Choroid plexus epithelial cell (primary cell): ENCODE measurements at regions not wholly inside any gene's neighbourhood (a gene's known extent, or its start where the extent isn't known, plus 50 kb on each side); places are given as distances from the start of the nearest gene placed in this dataset.

Experiments
- DNase-seq: peaks from one replicate; pipeline ENCODE4 v3.0.0-alpha.2; 2010; ENCODE audit warnings: low read depth
- H3K4me3 ChIP-seq: 2 replicates; pipeline ENCODE4 v1.5.1; 2011; ENCODE audit warnings: low read depth, mild to moderate bottlenecking, control low read depth, low read length, moderate library complexity
- TF ChIP-seq, protein P1 (sequence below): conservative IDR thresholded peaks from 2 replicates; pipeline ENCODE4 v1.5.1; 2011; ENCODE audit warnings: low read depth, mild to moderate bottlenecking, control low read depth, inconsistent platforms, low read length, moderate library complexity

DNA sequence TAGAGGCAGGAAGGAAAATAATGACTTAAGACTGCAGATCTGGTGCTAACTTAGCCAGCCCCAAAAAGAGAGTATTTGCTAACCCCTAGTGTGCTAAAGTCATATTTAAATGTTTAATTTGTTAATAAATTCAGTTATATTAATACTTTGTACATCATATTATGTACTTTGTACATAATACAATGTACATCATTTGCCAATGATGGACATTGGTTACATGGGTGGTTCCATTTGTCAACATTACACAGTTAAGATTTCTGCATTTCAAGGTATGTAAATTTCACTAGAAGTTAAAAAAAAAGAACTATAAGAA, 63.9 kb upstream of the PIM1 start:
- TF ChIP-seq, protein P1, sequence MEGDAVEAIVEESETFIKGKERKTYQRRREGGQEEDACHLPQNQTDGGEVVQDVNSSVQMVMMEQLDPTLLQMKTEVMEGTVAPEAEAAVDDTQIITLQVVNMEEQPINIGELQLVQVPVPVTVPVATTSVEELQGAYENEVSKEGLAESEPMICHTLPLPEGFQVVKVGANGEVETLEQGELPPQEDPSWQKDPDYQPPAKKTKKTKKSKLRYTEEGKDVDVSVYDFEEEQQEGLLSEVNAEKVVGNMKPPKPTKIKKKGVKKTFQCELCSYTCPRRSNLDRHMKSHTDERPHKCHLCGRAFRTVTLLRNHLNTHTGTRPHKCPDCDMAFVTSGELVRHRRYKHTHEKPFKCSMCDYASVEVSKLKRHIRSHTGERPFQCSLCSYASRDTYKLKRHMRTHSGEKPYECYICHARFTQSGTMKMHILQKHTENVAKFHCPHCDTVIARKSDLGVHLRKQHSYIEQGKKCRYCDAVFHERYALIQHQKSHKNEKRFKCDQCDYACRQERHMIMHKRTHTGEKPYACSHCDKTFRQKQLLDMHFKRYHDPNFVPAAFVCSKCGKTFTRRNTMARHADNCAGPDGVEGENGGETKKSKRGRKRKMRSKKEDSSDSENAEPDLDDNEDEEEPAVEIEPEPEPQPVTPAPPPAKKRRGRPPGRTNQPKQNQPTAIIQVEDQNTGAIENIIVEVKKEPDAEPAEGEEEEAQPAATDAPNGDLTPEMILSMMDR, result no peak
- H3K4me3 ChIP-seq, result no peak overlapping the region
- no peak for DNase-seq

DNA sequence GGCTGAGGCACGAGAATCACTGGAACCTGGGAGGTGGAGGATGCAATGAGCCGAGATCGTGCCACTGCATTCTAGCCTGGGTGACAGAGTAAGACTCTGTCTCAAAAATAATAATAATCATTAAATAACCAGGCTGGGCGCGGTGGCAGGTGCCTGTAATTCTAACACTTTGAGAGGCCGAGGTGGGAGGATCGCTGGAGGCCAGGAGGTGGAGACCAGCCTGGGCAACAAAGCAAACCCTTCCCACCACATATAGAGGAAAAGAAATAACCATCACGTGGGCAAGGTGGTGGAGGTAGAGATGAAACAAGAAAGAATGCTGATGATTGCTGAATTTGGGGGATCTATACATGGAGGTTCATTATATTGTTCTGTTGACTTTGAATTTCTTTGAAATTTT, 63.4 kb upstream of the PIM1 start:
- TF ChIP-seq, protein P1, result no peak
- DNase-seq, result no peak
- H3K4me3 ChIP-seq, result no peak overlapping the region

DNA sequence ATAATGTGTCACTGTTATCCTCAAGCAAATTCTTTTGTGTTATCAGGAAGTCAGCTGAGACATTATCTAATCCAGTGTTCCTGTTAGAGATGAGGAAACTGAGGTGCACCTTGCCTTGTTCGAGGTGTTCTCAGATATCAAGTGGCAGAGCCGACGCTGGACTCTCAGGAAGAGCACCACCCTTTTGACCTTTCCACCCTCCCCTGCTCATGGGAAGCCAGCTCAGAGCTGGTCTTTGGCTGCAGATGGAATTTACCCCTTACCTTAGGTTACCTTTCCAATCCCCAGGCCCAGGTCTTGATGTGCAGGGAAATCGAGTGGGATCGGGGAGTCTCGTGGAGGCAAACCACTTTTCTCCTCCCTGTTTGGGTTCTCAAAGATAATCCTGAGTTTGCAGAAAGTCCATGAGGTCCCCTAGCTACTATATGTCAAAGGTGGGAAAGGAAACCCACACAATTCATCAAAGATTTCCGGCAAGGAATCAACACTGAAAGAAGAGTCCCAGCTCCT, 62.9 kb upstream of the PIM1 start:
- TF ChIP-seq, protein P1, result no peak
- no peak overlapping the region for H3K4me3 ChIP-seq
- DNase-seq, result no peak

DNA sequence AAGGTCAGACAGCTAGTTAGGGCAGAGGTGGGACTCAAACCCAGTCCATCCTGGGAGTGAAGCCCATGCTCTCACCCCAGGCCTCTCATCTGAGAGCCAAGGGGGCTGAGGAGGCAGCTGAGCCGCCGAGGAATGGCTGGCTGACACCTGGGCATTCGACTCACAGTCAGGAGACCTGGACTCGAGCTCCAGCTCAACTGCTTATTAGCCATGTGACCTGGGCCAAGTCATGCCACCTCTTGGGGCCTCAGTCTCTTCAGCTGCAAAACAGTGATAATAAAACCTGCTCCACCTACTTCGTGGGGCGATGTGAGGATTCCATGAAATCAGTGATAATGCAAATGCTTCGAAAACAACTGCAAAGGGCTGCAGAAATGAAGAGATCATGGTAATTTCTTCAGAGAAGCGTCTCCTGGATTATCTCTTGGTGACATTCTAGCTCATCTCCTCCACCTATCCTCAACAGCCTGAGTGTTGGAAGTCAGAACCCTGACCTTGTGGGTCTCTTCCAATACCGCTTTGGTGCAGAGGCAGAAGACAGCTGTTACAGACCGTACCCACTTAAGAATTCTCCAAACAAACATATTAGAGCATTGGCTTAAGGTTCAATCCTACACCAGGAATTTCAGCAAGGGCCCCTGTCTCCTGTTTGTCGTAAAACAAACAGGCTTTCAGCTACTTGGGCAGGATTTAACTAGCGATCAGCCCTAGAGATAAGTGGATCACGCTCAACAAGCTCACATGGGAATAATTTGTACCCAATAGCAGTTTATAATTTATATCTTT, 60.0 kb upstream of the PIM1 start:
- TF ChIP-seq, protein P1, result no peak
- no peak overlapping the region for H3K4me3 ChIP-seq
- DNase-seq, result no peak

DNA sequence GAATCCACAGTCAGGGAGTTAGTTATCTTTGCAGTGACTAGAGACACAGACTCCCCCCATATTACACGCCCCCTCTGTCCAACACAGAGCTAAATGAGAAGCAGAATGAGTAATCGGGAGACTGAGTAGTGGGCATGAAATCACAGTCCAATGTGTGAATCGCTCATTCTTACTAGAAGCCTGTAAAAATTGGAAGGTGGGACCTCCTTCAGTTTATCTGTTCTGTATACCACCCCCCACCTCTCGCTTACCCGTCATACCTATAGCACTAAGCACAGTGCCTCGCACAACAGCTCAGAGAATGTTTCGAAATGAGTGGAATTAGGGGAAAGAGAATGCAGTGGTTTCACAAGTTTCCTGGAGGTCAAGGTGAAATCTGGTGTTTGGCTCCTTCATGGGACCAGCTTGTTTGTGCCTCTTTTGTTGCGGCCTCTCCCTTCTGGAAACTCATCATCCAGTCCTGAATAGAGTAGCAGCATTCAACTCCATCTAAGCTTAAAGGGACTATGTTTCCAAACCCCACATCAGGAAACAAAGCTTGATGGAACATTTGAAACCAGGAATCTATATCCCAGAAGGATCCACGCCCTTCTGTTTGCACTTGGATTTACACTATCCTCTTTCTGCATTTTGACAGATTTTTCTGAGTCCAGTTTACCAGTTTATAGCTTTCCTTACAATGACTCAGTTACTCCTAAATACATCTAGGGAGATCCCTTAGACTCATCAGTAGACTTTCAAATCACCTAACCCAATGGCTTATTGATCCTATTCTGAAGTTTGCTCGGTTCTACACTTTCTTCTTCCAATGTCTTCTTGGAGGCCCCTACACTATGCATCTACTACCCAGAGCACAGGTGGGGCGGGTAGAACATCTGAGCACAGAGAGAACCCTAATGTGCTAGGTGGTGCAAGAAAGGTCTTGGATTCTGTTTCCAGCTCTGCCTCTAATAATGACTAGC, 59.2 kb upstream of the PIM1 start:
- DNase-seq, result peak; percentile 73
- TF ChIP-seq, protein P1, result no peak
- H3K4me3 ChIP-seq, result no peak overlapping the region

DNA sequence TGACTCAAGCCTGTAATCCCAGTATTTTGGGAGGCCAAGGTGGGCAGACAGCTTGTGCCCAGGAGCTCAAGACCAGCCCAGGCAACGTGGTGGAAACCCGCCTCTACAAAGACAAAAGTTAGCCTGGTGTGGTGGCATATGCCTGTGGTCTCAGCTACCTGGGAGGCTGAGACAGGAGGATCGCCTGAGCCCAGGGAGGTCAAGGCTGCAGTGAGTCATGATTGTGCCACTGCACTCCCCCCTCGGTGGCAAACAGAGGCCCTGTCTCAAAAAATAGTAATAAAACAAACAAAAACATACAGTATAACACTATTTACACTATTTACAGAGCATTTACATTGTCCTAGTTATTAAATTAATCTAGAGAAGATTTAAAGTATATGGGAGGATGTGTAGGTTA, 56.0 kb upstream of the PIM1 start:
- TF ChIP-seq, protein P1, result no peak
- DNase-seq, result no peak
- no peak overlapping the region for H3K4me3 ChIP-seq
